NOMO-1 (cell line): ENCODE measurements at regions not wholly inside any gene's neighbourhood (a gene's known extent, or its start where the extent isn't known, plus 50 kb on each side); places are given as distances from the start of the nearest gene placed in this dataset.

Experiments used
- DNase-seq, 2 experiments: peaks; one replicate each; lab custom pipeline; 2025; ENCODE audit not compliant: unreplicated experiment in 2 of 2; lab: John Stamatoyannopoulos, UW

GRCh38 chr3:181764544-181764943 is 52.8 kb downstream of the SOX2 start:
- DNase-seq = no peak

DNA sequence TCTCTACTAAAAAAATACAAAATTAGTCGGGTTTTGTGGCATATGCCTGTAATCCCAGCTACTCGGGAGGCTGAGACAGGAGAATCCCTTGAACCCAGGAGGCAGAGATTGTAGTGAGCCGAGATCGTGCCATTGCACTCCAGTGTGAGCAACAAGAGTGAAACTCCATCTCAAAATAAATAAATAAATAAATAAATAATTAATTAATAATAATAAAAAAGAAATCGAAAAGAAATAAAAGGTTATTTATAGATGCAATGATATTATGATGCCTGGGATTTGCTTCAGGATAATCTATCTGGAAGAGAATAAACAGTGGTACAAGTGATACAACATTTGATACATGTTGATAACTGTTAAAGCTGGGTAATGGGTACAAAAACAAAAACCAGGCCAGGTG is 58.6 kb downstream of the SOX2 start:
- no peak for DNase-seq

DNA sequence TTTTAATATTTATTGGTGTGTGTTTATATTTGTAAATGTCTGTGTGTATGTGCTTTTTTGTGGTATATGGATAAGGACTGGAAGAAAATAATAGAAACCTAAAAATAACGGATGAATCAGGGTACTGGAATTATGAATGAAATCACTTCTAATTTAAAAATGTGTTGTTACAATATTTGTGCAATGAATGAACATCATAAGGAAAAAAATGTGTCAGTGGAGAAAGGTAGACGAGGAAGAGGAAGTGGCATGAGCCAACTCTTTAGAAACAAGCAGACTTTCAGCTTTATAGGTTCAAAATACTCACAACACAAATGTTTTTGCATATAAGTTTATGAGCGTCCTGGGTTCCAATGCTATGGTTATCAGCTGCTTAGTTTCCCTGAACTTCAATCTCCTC is 59.4 kb downstream of the SOX2 start:
- DNase-seq = no peak

DNA sequence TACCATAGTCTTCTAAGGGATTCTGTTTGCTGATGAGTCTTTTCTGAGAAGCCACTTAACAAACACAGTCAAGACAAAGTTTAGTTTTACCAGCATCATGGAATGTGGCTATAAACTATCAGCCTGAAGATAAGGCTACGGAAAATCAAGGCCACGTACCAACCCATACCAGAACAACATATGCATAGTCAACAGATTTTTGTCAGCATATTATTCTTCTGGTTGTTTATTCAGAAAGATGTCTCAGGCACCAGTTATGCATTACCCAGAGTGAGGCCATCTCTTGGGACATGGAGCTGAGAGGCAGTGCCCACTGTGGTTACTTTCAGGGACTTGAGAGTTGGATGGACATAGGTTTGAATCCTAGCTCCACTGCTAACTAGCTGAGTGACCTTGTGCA is 60.4 kb downstream of the SOX2 start:
- DNase-seq = no peak

- no peak for DNase-seq
Measured at GRCh38 chr3:181773921-181774320, 62.2 kb downstream of the SOX2 start.

- no peak for DNase-seq
Measured at GRCh38 chr3:181782306-181782954, 70.7 kb downstream of the SOX2 start.

DNA sequence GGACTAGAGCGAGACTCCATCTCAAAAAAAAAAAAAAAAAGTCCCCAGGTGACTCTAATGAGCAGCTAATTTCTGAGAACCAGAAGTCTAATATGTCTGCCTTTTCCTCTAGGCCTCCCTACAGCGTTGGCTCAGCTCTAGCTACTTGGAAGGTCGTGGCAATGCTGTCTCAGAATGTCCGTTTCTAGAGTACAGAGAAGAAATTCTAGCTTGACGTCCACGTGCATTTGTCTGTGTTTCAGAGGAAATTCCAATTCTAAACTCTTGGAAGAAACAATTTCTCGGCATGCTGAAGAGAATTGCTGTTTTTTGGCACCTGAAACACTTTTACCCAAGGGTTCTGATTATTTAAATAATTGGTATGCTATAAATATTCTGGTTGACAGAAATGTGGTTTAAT is 78.8 kb downstream of the SOX2 start:
- no peak for DNase-seq

GRCh38 chr3:181791056-181791955 is 79.6 kb downstream of the SOX2 start:
- DNase-seq = no peak

DNA sequence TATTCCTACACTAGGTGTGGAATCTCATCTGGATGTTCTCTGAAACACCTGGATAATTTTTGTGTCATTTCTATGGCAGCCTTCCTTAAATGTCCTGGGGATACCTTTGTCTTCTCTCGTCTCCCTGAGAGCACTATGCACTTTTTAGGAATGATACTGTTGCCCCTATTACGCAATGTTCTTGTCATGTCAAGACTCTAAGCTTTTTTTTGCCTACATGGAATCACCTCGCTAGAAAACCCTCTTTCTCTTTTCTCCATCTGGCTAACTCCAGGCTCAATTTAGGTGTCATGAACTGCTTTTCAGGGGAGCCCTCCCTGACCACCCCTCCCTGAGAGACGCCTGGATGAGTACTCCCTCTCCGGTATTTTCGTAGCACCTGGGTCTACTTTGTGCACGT is 81.3 kb downstream of the SOX2 start:
- DNase-seq = no peak

DNA sequence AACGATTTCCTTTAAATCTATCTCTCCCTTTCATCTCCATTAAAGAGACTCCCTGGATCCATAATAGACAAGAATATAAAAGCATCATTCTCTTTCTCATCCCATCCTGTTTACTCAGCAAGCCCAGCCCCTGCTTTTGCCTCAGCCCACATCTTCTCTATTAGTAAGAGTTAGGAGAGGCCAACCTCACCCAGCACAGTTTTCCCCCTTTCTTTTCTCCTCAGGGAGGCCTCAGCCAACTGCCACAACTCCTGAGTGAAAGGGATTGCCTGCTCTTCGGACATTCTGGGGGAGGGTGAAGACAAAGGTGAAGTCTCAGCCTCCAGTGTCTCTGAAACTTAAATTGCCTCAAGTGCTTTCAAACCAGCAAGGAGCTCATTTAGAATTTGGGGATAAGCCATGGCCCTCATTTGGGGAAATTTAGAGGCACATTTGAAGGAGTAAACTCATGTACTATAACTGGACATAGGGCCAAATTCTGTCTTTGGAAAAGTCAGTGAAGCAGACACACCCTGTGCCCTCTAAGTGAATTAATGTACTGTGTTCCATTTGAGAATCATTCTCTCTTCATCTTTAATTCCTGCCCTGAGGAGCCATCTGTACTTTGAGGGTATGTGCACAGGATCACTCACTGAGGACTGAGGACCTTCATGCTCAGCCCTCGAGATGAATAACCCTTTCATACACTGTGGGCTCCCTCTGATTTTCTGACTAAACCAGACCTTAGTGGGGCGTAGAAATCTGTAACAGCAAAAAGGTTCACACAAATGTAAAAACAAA is 82.5 kb downstream of the SOX2 start:
- no peak for DNase-seq

DNA sequence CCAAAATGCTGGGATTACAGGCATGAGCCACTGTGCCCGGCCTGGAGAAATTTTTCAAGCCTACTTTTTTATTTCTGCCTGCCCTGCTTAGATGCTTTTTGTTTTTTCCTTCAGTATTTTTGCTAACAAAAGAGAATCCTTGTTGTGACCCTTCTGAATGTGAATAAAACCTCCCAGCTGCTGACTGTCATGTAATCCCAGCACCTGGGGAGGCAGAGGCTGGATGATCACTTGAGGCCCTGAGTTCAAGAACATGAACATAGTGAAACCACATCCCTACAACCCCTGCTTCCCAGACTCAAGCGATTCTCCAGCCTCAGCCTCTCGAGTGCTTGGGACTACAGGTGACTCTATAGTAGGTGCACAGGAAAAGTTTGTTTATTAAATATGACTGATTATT is 84.9 kb downstream of the SOX2 start:
- DNase-seq = no peak

DNA sequence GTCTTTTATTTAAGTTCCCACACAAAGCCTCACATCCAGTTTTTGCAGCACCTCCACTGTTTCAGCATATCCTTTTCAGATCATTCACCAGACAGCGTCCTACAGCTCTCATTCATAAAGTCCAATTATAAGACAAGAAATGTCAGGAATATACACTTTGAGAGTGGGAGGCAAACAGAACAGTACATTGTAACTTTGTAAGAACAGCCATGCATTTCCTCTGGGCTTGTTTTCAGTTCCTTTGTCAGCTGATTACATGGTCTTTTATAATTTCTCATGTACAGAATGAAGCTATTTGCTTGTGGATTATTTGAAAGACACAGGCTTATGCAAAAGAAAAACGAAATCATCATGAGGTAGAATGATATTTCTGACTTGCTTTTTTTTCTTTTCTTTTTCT is 85.7 kb downstream of the SOX2 start:
- no peak for DNase-seq

- DNase-seq = no peak
Measured at GRCh38 chr3:181805703-181806102, 94.0 kb downstream of the SOX2 start.

GRCh38 chr3:181808053-181808452 is 96.3 kb downstream of the SOX2 start:
- no peak for DNase-seq

GRCh38 chr3:181823716-181824115 is 112.0 kb downstream of the SOX2 start:
- DNase-seq = no peak

DNA sequence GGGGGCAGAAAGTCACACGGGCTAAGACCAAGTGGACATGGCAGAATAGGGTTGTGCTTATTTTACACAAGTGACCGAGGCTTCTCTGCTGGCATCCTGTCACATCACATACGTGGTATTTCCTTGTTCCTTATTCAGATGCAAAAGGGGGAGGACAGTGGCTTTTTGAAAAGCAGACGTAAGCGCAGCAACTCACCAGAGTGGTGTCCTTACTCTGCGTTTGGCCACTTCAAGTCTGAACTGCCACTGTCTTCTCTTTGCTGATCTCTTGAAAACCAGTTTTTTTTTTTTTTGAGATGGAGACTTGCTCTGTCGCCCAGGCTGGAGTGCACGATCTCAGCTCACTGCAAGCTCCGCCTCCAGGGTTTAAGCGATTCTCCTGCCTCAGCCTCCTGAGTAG is 113.2 kb downstream of the SOX2 start:
- DNase-seq = no peak

DNA sequence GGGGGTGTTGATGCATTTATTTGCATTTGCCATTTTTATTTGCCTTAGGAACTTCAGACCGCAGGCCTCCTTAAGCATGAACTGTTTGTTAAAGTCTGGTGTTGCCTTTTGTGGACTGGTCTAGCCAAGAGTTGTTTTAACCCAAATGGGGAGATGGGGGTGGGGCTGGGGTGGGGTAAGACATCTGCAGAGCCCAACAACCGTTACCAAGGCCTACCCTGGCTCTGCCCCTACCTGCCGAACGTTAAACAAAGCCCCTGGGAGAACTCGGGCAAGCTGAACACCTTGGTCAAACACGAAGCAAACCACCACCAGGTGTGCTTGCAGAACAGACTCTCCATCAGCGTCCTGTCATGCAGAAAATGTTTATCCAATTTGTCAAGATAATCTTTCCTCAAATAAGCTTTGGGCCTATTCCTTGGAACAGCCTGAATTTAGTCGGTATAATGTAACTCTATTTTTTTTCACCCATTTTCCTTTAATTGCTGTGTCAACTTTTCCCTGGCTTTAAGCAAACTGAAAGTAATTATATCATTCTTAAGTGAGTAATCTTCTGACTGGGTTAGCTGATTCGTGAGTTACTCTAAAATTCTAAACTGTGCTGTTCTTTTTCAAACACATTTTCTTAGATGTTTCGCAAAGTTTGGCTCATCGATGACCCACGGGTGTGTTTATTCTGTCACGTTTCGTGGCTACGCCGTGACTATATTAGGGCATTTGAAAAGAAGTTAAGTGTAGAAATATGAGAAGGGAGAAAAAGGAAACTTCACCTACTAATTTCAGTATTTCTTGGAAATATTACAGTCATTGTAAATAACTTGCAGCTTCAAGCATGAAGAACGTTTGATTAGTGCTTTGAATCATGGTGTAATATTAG is 127.6 kb downstream of the SOX2 start:
- no peak for DNase-seq

GRCh38 chr3:181839916-181840297 is 128.2 kb downstream of the SOX2 start:
- DNase-seq = no peak

DNA sequence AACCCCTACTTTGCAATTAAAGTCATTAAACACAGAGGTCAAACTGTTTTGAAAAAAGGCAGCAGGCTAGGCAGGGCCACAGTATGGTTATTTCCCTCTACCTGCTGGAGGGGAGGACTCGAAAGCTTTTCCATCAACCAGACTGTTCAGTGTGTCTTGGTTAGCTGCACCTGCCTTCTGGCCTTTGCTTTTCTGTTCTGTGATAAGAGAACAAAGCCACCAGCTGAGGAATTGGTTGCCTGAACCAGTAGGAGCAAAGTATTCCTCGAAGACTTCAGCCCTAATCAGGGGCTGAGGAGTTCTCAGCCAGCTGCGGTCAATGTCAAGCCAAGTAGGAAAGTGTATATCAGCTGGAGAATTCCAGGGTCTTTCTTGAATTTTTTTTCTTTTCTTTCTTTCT is 132.5 kb downstream of the SOX2 start:
- DNase-seq = no peak

GRCh38 chr3:181847276-181847675 is 135.6 kb downstream of the SOX2 start:
- no peak for DNase-seq

- no peak for DNase-seq
Measured at GRCh38 chr3:181851063-181851462, 139.3 kb downstream of the SOX2 start.
